Right lobe of liver (tissue), 6 donors: ENCODE measurements at regions not wholly inside any gene's neighbourhood (a gene's known extent, or its start where the extent isn't known, plus 50 kb on each side); places are given as distances from the start of the nearest gene placed in this dataset.

Experiments used
- ATAC-seq, 4 donors: fragments of 200-7000 bp; cut with Tn5 transposase; one replicate each; pipeline ENCODE4 v1.9.1; 2020; ENCODE audit warnings: mild to moderate bottlenecking in 4 of 4, moderate library complexity in 4 of 4
- DNase-seq, 3 donors: peaks; one replicate each; pipeline ENCODE4 v3.0.0-alpha.2; 2020
- H3K27ac ChIP-seq, 3 donors: fragments of 200-600 bp; one replicate each; pipeline ENCODE4 v1.8.0; 2022
- H3K27me3 ChIP-seq, 2 donors: fragments of 200-600 bp; one replicate each; pipeline ENCODE4 v1.8.0; 2022
- H3K36me3 ChIP-seq, 4 donors: fragments of 200-600 bp; sonication (generic) in 1 of 4; one replicate each; pipeline versions ENCODE4 v1.5.1 to v1.8.0; 2017 to 2022; ENCODE audit warnings: control low read depth in 1 of 4
- H3K4me1 ChIP-seq, 4 donors: fragments of 200-600 bp; sonication (generic) in 1 of 4; one replicate each; pipeline versions ENCODE4 v1.5.1 to v1.8.0; 2017 to 2022; ENCODE audit warnings: control low read depth in 1 of 4
- H3K4me3 ChIP-seq, 3 donors: fragments of 200-600 bp; one replicate each; pipeline ENCODE4 v1.8.0; 2022
- H3K9me3 ChIP-seq, 4 donors: fragments of 200-600 bp; sonication (generic) in 1 of 4; one replicate each; pipeline versions ENCODE4 v1.5.1 to v1.8.0; 2017 to 2022; ENCODE audit warnings: control low read depth in 1 of 4
- CTCF ChIP-seq, 4 donors: fragments of 200-600 bp in 3 of 4; fragments of 450-650 bp in 1 of 4; IDR thresholded peaks; one replicate each; pipeline versions ENCODE4 v1.5.1 to v1.8.0; 2016 to 2022; ENCODE audit warnings: antibody characterized with exemption in 4 of 4, mild to moderate bottlenecking in 2 of 4
- POLR2A ChIP-seq: fragments of 450-650 bp; IDR thresholded peaks from one replicate; pipeline ENCODE4 v1.6.1; 2017; ENCODE audit warnings: antibody characterized with exemption, mild to moderate bottlenecking
- WGBS: methylation state at CpG from one replicate; pipeline ENCODE4 v1.1.6; 2018; ENCODE audit warnings: low coverage, low lambda C conversion rate; ENCODE audit not compliant: insufficient coverage; ENCODE audit errors: missing lambda C conversion rate; 5-methylcytosine and 5-hydroxymethylcytosine counted together
- intact Hi-C, 2 donors: fragments of 100-400 bp; cut with DNase I; formaldehyde crosslinking; loops; one replicate each; pipeline versions ENCODE4 v1.11.2 to v1.14.1; 2022
- donor health status: DM: no; HTN: yes; CAD: no.
- donor health status: DM: no; HTN: no; CAD: no.
- donor health status: DM: no; HTN: no; CAD: no.
- donor health status: DM: no; HTN: yes; CAD: no.
- donor health status: DM: no; HTN: yes; CAD: no.

DNA sequence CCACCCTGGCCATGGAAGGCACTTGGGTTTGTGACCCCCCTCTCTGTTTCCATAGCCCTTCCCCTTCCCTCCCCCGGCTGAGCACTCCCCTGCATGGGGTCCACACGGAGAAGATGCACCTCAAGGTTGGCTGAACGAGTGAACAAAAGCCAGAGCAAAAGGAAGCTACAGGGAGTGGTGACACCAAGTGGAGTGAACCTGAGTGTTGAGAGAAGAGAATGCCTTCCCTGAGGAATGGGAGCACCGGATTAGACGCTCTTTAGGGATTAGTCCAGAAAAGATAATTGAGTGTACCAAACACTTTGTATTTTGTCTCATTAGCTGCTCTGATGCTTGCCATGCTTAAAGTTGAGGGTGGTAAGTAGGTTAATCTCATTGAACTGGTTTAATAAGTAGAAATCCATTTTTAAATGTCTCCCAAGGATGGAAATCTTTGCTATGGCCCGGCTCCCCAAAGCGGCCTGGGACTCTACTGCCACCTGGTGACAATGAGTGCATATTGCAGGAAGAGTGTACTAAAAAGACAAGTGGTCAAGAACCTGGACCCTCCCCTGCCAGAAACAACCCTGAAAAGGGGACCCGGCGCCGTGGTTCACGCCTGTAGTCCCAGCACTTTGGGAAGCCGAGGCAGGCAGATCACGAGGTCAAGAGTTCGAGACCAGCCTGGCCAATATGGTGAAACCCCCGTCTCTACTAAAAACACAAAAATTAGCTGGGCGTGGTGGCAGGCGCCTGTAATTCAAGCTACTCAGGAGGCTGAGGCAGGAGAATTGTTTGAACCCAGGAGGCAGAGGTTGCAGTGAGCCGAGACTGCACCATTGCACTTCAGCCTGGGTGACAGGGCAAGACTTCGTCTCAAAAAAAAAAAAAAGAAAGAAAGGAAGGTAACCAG lies 150.6 kb upstream of the ZC3H12A start:
- no peak overlapping the region for H3K27ac ChIP-seq
- TF ChIP-seq POLR2A, result no peak
- TF ChIP-seq CTCF (IDR thresholded peaks at IDR 0.05), result peak; percentile 34 to 61 (median 49)
- H3K4me1 ChIP-seq, result peaks cover 0 to 12% (median 0%) of the 10 kb centered on the region in 4 donors
- no peaks in the 10 kb centered on the region for H3K27me3 ChIP-seq
- DNase-seq, result no peak
- WGBS, result 32% methylated on average over 17 of the region's 19 CpGs
- ATAC-seq, result no peak
- H3K9me3 ChIP-seq, result peaks cover 0 to 5% (median 0%) of the 10 kb centered on the region in 4 donors
- H3K36me3 ChIP-seq, result no peaks in the 10 kb centered on the region
- no peak overlapping the region for H3K4me3 ChIP-seq
- intact Hi-C loops, result no loop called here

- 61% methylated on average over 2 of the region's 2 CpGs for WGBS
- intact Hi-C loops, result no loop called here
- Histone ChIP-seq H3K27ac (no peak overlapping the region), H3K27me3 (no peaks in the 10 kb centered on the region), H3K4me1 (peaks cover 0 to 12% (median 0%) of the 10 kb centered on the region in 4 donors), H3K36me3 (no peaks in the 10 kb centered on the region), H3K4me3 (no peak overlapping the region), H3K9me3 (peaks cover 0 to 5% (median 0%) of the 10 kb centered on the region in 4 donors)
- DNase-seq, result peak in 1 of 3 donors; percentile 54
- no peak for TF ChIP-seq POLR2A
- no peak for TF ChIP-seq CTCF (IDR thresholded peaks at IDR 0.05)
- peak in 1 of 4 donors; percentile 35 for ATAC-seq
Measured at GRCh38 chr1:37325010-37325409, 149.4 kb upstream of the ZC3H12A start.

GRCh38 chr1:37325509-37326437 lies 148.6 kb upstream of the ZC3H12A start:
- 46% methylated on average over 9 of the region's 11 CpGs for WGBS
- intact Hi-C loops, result no loop called here
- H3K27me3 ChIP-seq, result no peaks in the 10 kb centered on the region
- H3K4me3 ChIP-seq, result no peak overlapping the region
- ATAC-seq (peak; percentile 47 to 58 (median 51)), DNase-seq (no peak)
- peak overlapping the region in 1 of 3 donors; percentile 17 for H3K27ac ChIP-seq
- TF ChIP-seq CTCF (IDR thresholded peaks at IDR 0.05) (no peak), POLR2A (no peak)
- H3K9me3 ChIP-seq, result peaks cover 0 to 5% (median 0%) of the 10 kb centered on the region in 4 donors
- H3K4me1 ChIP-seq, result peaks cover 0 to 12% (median 0%) of the 10 kb centered on the region in 4 donors
- H3K36me3 ChIP-seq, result no peaks in the 10 kb centered on the region

DNA sequence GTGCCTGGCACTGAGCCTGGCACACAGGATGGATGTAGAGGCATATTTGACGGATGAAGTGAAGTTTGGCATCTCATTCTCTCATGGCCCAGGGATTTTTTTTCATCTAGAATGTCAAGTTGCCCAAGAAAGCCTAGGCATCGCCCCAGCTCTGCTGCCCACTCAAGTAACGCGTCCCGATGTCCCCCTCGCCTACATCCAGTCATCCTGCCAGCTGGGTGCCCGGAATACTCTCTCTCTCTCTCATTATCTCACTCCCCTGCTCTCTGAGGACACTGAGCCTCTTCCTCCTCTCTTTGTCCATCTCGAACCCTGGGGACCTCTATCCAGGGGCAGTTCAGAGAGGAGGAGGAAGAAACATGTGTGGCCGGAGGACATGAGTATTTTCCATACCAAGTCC lies 142.3 kb upstream of the ZC3H12A start:
- Histone ChIP-seq H3K27me3 (no peaks in the 10 kb centered on the region), H3K4me1 (no peaks in the 10 kb centered on the region), H3K36me3 (no peaks in the 10 kb centered on the region), H3K9me3 (no peaks in the 10 kb centered on the region), H3K27ac (no peak overlapping the region), H3K4me3 (no peak overlapping the region)
- no peak for TF ChIP-seq POLR2A
- no peak for TF ChIP-seq CTCF (IDR thresholded peaks at IDR 0.05)
- ATAC-seq, result no peak
- intact Hi-C loops, result no loop called here
- no peak for DNase-seq
- 77% methylated on average over 9 of the region's 9 CpGs for WGBS
